ENCODE measurements at regions not wholly inside any gene's neighbourhood (a gene's known extent, or its start where the extent isn't known, plus 50 kb on each side); places are given as distances from the start of the nearest gene placed in this dataset.

DNA sequence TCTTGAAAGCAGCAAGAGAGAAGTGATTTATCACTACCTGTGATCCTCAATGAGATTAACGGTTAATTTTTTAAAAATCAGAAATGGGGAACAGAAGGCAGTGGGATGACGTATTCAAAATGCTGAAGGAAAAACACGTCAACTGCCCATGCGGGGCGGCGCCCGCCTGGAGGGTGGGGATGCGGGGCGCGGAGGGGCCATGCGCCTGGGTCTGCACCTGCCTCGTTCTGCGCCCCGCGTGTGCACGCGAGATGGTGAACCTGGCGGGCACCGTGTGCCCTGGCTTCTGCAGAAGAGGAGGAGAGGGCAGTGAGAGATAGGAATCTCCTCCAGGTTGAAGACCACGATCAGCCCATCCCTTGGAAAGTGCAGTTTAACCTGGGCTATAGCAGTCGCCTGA is 79.3 kb upstream of the ZNF32 start (continued):
- no peak for TF ChIP-seq ZBTB33 (IDR thresholded peaks at IDR 0.05; ENCODE audit: extremely low read depth, insufficient replicate concordance, low read length)
- no peak for TF ChIP-seq TCF7L2 (IDR thresholded peaks at IDR 0.05; ENCODE audit: borderline replicate concordance, extremely low read depth, insufficient read depth, insufficient read length)
- TF ChIP-seq FOSL1 (IDR thresholded peaks at IDR 0.05; ENCODE audit: low read depth) = no peak
- TF ChIP-seq YY1 (IDR thresholded peaks at IDR 0.05; ENCODE audit: extremely low read depth, insufficient replicate concordance, low read depth, low read length) = no peak
- TF ChIP-seq POLR2AphosphoS5 (IDR thresholded peaks at IDR 0.05; ENCODE audit: low read depth, low read length) = no peak
- no peak for TF ChIP-seq EZH2 (IDR thresholded peaks at IDR 0.05)
- TF ChIP-seq ZFX (IDR thresholded peaks at IDR 0.05) = no peak
- no peak for TF ChIP-seq EZH2phosphoT487 (IDR thresholded peaks at IDR 0.05; ENCODE audit: borderline replicate concordance)

- no peak overlapping the region for H3K9ac ChIP-seq (ENCODE audit: low read length)
- CTCF ChIA-PET = no interaction called here
- no peak for TF ChIP-seq ELF1 (IDR thresholded peaks at IDR 0.05; ENCODE audit: borderline replicate concordance, low read depth)
- no peak for TF ChIP-seq ZFX (IDR thresholded peaks at IDR 0.05)
- H3K9me3 ChIP-seq (ENCODE audit: control insufficient read depth in 1 of 2, insufficient read depth in 1 of 2, low read depth in 1 of 2, low read length in 2 of 2) = no peaks in the 10 kb centered on the region
- RAD21 ChIA-PET (ENCODE audit: low non-redundant PET in 1 of 2, low total read pairs in 2 of 2, uncharacterized antibody in 2 of 2, unreplicated experiment in 2 of 2) = no interaction called here
- no peaks in the 10 kb centered on the region for H3K4me1 ChIP-seq (ENCODE audit: control insufficient read depth in 1 of 2, insufficient read depth in 2 of 2, low read length in 2 of 2)
- H3K27ac ChIP-seq (ENCODE audit: low read depth, low read length) = no peak overlapping the region
- no peak overlapping the region for H3K4me3 ChIP-seq (replicated peaks in 1 of 2; ENCODE audit: low read depth in 1 of 2, low read length in 2 of 2)
- POLR2A ChIA-PET = no interaction called here
- peaks cover 10% of the 10 kb centered on the region for H3K27me3 ChIP-seq (ENCODE audit: insufficient read depth, low read length)
- no peaks in the 10 kb centered on the region for H3K79me2 ChIP-seq (ENCODE audit: insufficient read depth, low read length)
- no TSS peak for BruUV-seq (replicated peaks)
- intact Hi-C loops (cut with micrococcal nuclease) = no loop called here
- no peaks in the 10 kb centered on the region for H4K20me1 ChIP-seq (ENCODE audit: insufficient read depth)
- H3K9me2 ChIP-seq (ENCODE audit: insufficient read depth) = no peaks in the 10 kb centered on the region
- DNase-seq (ENCODE audit: low read depth, low spot score) (no peak), ATAC-seq (no peak)
- no peak overlapping the region for H2AFZ ChIP-seq (ENCODE audit: low read depth, low read length, poor library complexity, severe bottlenecking)
- no peak overlapping the region for H3K4me2 ChIP-seq (ENCODE audit: low read length)
- no peaks in the 10 kb centered on the region for H3K36me3 ChIP-seq (ENCODE audit: control insufficient read depth in 1 of 2, insufficient read depth in 2 of 2, low read length in 2 of 2)
These were observed 66.7 kb upstream of the ZNF32 start for GRCh38 chr10:43715334-43715733.

Data from HCT116 (cell line).